H1 (cell line): ENCODE measurements at regions not wholly inside any gene's neighbourhood (a gene's known extent, or its start where the extent isn't known, plus 50 kb on each side); places are given as distances from the start of the nearest gene placed in this dataset.
A peak's percentile ranks its signal among the peaks of the same experiment; 100 is the strongest.

Source experiments
- HDAC2 ChIP-seq, 2 experiments: fragments of 300-600 bp in 1 of 2; sonication (generic) in 1 of 2; IDR thresholded peaks; 2 replicates each; pipeline ENCODE4 v1.6.1; 2011 to 2012; ENCODE audit warnings: low read depth in 2 of 2, low read length in 2 of 2, mild to moderate bottlenecking in 2 of 2, moderate library complexity in 2 of 2, borderline replicate concordance in 1 of 2, inconsistent platforms in 1 of 2
- NANOG ChIP-seq: IDR thresholded peaks from 2 replicates; pipeline ENCODE4 v1.6.1; 2011; ENCODE audit warnings: low read length, low read depth, mild to moderate bottlenecking, inconsistent platforms; ENCODE audit not compliant: insufficient read depth, poor library complexity, severe bottlenecking
- SP2 ChIP-seq: IDR thresholded peaks from 2 replicates; pipeline ENCODE4 v1.6.1; 2012; ENCODE audit warnings: mild to moderate bottlenecking, low read length, inconsistent platforms
- TEAD4 ChIP-seq: IDR thresholded peaks from 2 replicates; pipeline ENCODE4 v1.6.1; 2012; ENCODE audit warnings: low read depth, low read length, inconsistent platforms, mixed read lengths
- TF ChIP-seq, protein P1 (sequence below): IDR thresholded peaks from 2 replicates; pipeline ENCODE4 v1.6.1; 2011; ENCODE audit warnings: low read depth, mild to moderate bottlenecking, low read length; ENCODE audit not compliant: insufficient read depth
- TF ChIP-seq, protein P2 (sequence below): IDR thresholded peaks from 2 replicates; pipeline ENCODE4 v1.6.1; 2012; ENCODE audit warnings: inconsistent platforms

DNA sequence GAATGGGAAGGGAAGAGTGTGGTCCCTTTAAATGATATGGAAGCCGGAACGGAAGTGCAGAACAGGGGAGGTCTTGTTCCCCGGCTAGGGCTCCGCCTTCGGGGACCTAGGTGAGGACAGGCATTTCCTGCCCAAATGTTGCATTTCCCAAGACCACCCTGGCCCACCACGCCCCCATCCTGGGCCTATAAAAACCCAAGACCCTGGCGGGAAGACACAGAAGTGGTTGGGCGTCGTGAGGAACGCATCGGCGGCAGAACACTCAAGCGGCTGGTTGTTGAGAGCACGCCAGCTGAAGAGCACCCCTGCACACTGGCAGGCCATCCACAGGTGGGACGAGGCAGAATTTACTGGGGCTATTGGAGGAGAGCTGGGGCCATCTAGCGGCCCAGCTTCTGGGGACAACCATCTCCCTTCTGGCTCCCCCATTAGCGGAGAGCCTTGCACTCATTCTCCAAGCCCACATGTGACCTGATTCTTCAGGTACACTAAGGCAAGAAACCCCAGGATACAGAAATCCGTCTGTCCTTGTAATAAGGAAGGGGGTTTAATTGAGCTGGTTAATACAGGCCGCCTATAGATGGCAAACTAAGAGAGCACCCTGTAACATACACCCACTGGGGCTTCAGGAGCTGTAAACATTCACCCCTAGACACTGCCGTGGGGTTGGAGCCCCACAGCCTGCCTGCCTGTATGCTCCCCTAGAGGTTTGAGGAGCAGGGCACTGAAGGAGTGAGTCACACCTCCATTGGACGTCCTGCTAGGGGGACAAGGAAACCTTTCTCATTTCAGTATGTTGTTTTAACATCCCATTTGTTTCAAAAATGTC, 1327.9 kb downstream of the BRINP3 start (continued):
- TF ChIP-seq, protein P1, sequence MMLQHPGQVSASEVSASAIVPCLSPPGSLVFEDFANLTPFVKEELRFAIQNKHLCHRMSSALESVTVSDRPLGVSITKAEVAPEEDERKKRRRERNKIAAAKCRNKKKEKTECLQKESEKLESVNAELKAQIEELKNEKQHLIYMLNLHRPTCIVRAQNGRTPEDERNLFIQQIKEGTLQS: no peak
- TF ChIP-seq NANOG: no peak
- no peak for TF ChIP-seq HDAC2 (IDR thresholded peaks at IDR 0.05; ENCODE audit: borderline replicate concordance in 1 of 2, low read depth in 2 of 2, low read length in 2 of 2)
- TF ChIP-seq TEAD4: no peak
- TF ChIP-seq SP2: no peak
- TF ChIP-seq, protein P2, sequence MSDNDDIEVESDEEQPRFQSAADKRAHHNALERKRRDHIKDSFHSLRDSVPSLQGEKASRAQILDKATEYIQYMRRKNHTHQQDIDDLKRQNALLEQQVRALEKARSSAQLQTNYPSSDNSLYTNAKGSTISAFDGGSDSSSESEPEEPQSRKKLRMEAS: peak; percentile 82
